DND-41 (cell line): ENCODE measurements at regions not wholly inside any gene's neighbourhood (a gene's known extent, or its start where the extent isn't known, plus 50 kb on each side); places are given as distances from the start of the nearest gene placed in this dataset.

Source experiments
- ATAC-seq: fragments of 200-7000 bp; cut with Tn5 transposase; 3 replicates; pipeline ENCODE4 v1.9.1; 2021; ENCODE audit warnings: low read depth; ENCODE audit not compliant: insufficient read depth
- DNase-seq: peaks from one replicate; pipeline ENCODE4 v3.0.0-alpha.2; 2020
- H2AFZ ChIP-seq: 2 replicates; pipeline ENCODE4 v1.6.0; 2012; ENCODE audit warnings: low read depth, low read length
- H3K27ac ChIP-seq: 2 replicates; pipeline ENCODE4 v1.5.1; 2012; ENCODE audit warnings: low read length, inconsistent platforms
- H3K27me3 ChIP-seq: fragments of 200-600 bp; sonication (generic); 2 replicates; pipeline ENCODE4 v1.6.0; 2012; ENCODE audit warnings: low read length, mild to moderate bottlenecking, inconsistent platforms; ENCODE audit not compliant: insufficient read depth, poor library complexity
- H3K36me3 ChIP-seq: 2 replicates; pipeline ENCODE4 v1.5.1; 2012; ENCODE audit warnings: low read length, inconsistent platforms; ENCODE audit not compliant: insufficient read depth
- H3K4me1 ChIP-seq: 2 replicates; pipeline ENCODE4 v1.5.1; 2012; ENCODE audit warnings: mild to moderate bottlenecking, low read length; ENCODE audit not compliant: insufficient read depth
- H3K4me2 ChIP-seq: 2 replicates; pipeline ENCODE4 v1.6.0; 2012; ENCODE audit warnings: mild to moderate bottlenecking, moderate library complexity, low read length, inconsistent platforms; ENCODE audit not compliant: insufficient read depth
- H3K4me3 ChIP-seq, 2 experiments: fragments of 200-600 bp in 1 of 2; shearing (Covaris generic) in 1 of 2; 2 replicates each; pipeline ENCODE4 v1.5.1; 2012 to 2016; ENCODE audit warnings: inconsistent platforms in 2 of 2, low read length in 2 of 2, mild to moderate bottlenecking in 2 of 2, low read depth in 1 of 2, moderate library complexity in 1 of 2
- H3K79me2 ChIP-seq: 2 replicates; pipeline ENCODE4 v1.6.0; 2012; ENCODE audit warnings: low read length, inconsistent platforms; ENCODE audit not compliant: insufficient read depth
- H3K9ac ChIP-seq: 2 replicates; pipeline ENCODE4 v1.6.0; 2012; ENCODE audit warnings: low read depth, mild to moderate bottlenecking, inconsistent platforms, low read length, moderate library complexity
- H3K9me3 ChIP-seq: 2 replicates; pipeline ENCODE4 v1.5.1; 2012; ENCODE audit warnings: low read length, moderate library complexity, mild to moderate bottlenecking, inconsistent platforms; ENCODE audit not compliant: insufficient read depth, severe bottlenecking
- H4K20me1 ChIP-seq: 2 replicates; pipeline ENCODE4 v1.6.0; 2012; ENCODE audit warnings: low read length; ENCODE audit not compliant: insufficient read depth
- EZH2 ChIP-seq: IDR thresholded peaks from 3 replicates; pipeline ENCODE4 v1.6.1; 2012; ENCODE audit warnings: borderline replicate concordance, low read depth, mild to moderate bottlenecking, moderate library complexity, low read length, inconsistent platforms; ENCODE audit not compliant: severe bottlenecking
- TF ChIP-seq, protein P1 (sequence below): IDR thresholded peaks from 2 replicates; pipeline ENCODE4 v1.5.1; 2012; ENCODE audit warnings: borderline replicate concordance, low read length, moderate library complexity, mild to moderate bottlenecking; ENCODE audit not compliant: poor library complexity, severe bottlenecking; ENCODE audit errors: extremely low read depth

- Histone ChIP-seq H2AFZ (no peak overlapping the region), H3K9ac (no peak overlapping the region), H3K79me2 (no peaks in the 10 kb centered on the region), H3K4me1 (no peaks in the 10 kb centered on the region), H3K4me3 (no peak overlapping the region), H3K9me3 (no peaks in the 10 kb centered on the region), H3K27ac (no peak overlapping the region), H3K4me2 (no peak overlapping the region), H3K27me3 (no peaks in the 10 kb centered on the region), H3K36me3 (no peaks in the 10 kb centered on the region), H4K20me1 (no peaks in the 10 kb centered on the region)
- TF ChIP-seq EZH2: no peak
- TF ChIP-seq, protein P1, sequence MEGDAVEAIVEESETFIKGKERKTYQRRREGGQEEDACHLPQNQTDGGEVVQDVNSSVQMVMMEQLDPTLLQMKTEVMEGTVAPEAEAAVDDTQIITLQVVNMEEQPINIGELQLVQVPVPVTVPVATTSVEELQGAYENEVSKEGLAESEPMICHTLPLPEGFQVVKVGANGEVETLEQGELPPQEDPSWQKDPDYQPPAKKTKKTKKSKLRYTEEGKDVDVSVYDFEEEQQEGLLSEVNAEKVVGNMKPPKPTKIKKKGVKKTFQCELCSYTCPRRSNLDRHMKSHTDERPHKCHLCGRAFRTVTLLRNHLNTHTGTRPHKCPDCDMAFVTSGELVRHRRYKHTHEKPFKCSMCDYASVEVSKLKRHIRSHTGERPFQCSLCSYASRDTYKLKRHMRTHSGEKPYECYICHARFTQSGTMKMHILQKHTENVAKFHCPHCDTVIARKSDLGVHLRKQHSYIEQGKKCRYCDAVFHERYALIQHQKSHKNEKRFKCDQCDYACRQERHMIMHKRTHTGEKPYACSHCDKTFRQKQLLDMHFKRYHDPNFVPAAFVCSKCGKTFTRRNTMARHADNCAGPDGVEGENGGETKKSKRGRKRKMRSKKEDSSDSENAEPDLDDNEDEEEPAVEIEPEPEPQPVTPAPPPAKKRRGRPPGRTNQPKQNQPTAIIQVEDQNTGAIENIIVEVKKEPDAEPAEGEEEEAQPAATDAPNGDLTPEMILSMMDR: no peak
- DNase-seq (no peak), ATAC-seq (no peak)
These were observed 158.1 kb upstream of the MAST4 start for GRCh38 chr5:66438087-66438486.

- Histone ChIP-seq H3K36me3 (no peaks in the 10 kb centered on the region), H3K9ac (no peak overlapping the region), H3K27me3 (no peaks in the 10 kb centered on the region), H3K9me3 (no peaks in the 10 kb centered on the region), H3K4me3 (no peak overlapping the region), H2AFZ (no peak overlapping the region), H4K20me1 (no peaks in the 10 kb centered on the region), H3K4me1 (no peaks in the 10 kb centered on the region), H3K4me2 (no peak overlapping the region), H3K79me2 (no peaks in the 10 kb centered on the region), H3K27ac (no peak overlapping the region)
- no peak for DNase-seq
- TF ChIP-seq, protein P1: no peak
- no peak for TF ChIP-seq EZH2
- no peak for ATAC-seq
These were observed 157.5 kb upstream of the MAST4 start for GRCh38 chr5:66438696-66439095.

DNA sequence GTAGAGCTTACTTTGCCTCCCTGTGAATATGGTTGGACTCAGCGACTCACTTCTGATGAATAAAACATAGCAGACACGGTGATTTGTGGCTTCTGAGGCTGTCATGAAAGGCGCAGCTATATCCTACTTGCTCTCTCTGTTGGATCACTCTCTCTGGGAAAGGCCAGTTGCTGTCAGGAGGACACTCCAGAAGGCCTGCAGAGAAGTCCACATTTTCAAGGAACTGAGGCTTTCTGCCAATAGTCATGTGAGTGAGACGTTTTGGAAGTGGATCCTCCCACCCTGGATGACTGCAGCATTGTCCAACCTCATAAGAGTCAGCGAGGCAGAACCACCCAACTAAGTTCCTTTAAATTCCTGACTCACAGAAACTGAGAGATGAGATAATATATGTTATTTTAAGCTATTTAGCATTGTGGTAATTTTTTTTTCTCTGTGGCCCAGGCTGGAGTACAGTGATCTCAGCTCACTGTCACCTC, 156.0 kb upstream of the MAST4 start:
- no peak for TF ChIP-seq EZH2
- TF ChIP-seq, protein P1: no peak

GRCh38 chr5:66441351-66441750, 154.8 kb upstream of the MAST4 start:
- H3K27me3 ChIP-seq: no peaks in the 10 kb centered on the region
- H3K4me2 ChIP-seq: no peak overlapping the region
- TF ChIP-seq EZH2: no peak
- TF ChIP-seq, protein P1: no peak
- no peaks in the 10 kb centered on the region for H3K79me2 ChIP-seq
- H2AFZ ChIP-seq: no peak overlapping the region
- H3K9ac ChIP-seq: no peak overlapping the region
- H3K4me1 ChIP-seq: no peaks in the 10 kb centered on the region
- H3K27ac ChIP-seq: no peak overlapping the region
- H3K36me3 ChIP-seq: no peaks in the 10 kb centered on the region
- ATAC-seq (no peak), DNase-seq (no peak)
- H4K20me1 ChIP-seq: no peaks in the 10 kb centered on the region
- H3K4me3 ChIP-seq: no peak overlapping the region
- no peaks in the 10 kb centered on the region for H3K9me3 ChIP-seq

More for the DNA sequence above, 156.0 kb upstream of the MAST4 start:
- H3K4me1 ChIP-seq: no peaks in the 10 kb centered on the region
- H2AFZ ChIP-seq: no peak overlapping the region
- no peaks in the 10 kb centered on the region for H3K27me3 ChIP-seq
- H3K9me3 ChIP-seq: no peaks in the 10 kb centered on the region
- H3K79me2 ChIP-seq: no peaks in the 10 kb centered on the region
- H3K9ac ChIP-seq: no peak overlapping the region
- H3K4me3 ChIP-seq: no peak overlapping the region
- no peaks in the 10 kb centered on the region for H4K20me1 ChIP-seq
- no peak overlapping the region for H3K4me2 ChIP-seq
- ATAC-seq: no peak
- DNase-seq: no peak
- H3K36me3 ChIP-seq: no peaks in the 10 kb centered on the region
- H3K27ac ChIP-seq: no peak overlapping the region
